Adrenal gland (tissue), 9 donors: ENCODE measurements at regions not wholly inside any gene's neighbourhood (a gene's known extent, or its start where the extent isn't known, plus 50 kb on each side); places are given as distances from the start of the nearest gene placed in this dataset.

Experiments used
- DNase-seq, 7 donors: peaks; one replicate each; pipeline ENCODE4 v3.0.0-alpha.2; 2019 to 2020
- H3K27ac ChIP-seq, 5 donors: fragments of 200-600 bp; sonication (generic) in 4 of 5; 1 replicate in 3 of 5; 2 replicates in 2 of 5; pipeline versions ENCODE4 v1.5.1 to v1.8.0; 2016 to 2020; ENCODE audit warnings: mild to moderate bottlenecking in 1 of 5
- H3K27me3 ChIP-seq: fragments of 200-600 bp; 2 replicates; pipeline ENCODE4 v1.8.0; 2021
- H3K36me3 ChIP-seq, 2 donors: fragments of 200-600 bp; replicated peaks in 1 of 2; 1 replicate in 1 of 2; 2 replicates in 1 of 2; pipeline versions ENCODE4 v1.5.1 to v1.8.0; 2018 to 2022
- H3K4me1 ChIP-seq, 2 donors: fragments of 200-600 bp; replicated peaks in 1 of 2; 1 replicate in 1 of 2; 2 replicates in 1 of 2; pipeline versions ENCODE4 v1.5.1 to v1.8.0; 2018 to 2021
- H3K4me3 ChIP-seq, 4 donors: fragments of 200-600 bp; sonication (generic) in 3 of 4; one replicate each; pipeline ENCODE4 v1.5.1; 2016 to 2018
- H3K9me3 ChIP-seq, 3 donors: fragments of 200-600 bp; sonication (generic) in 1 of 3; replicated peaks in 1 of 3; 1 replicate in 2 of 3; 2 replicates in 1 of 3; pipeline versions ENCODE4 v1.5.1 to v1.8.0; 2016 to 2021
- POLR2A ChIP-seq, 2 donors: fragments of 450-650 bp; IDR thresholded peaks; one replicate each; pipeline ENCODE4 v1.6.1; 2017; ENCODE audit warnings: antibody characterized with exemption in 2 of 2, mild to moderate bottlenecking in 2 of 2, moderate library complexity in 1 of 2
- WGBS, 4 donors: extraction: QIAGEN DNeasy Blood & Tissue Kit in 2 of 4; methylation state at CpG; one replicate each; pipeline versions ENCODE4 v1.1.5 to v1.1.7; 2013 to 2017; 5-methylcytosine and 5-hydroxymethylcytosine counted together
- intact Hi-C, 2 donors: fragments of 100-400 bp; cut with DNase I; formaldehyde crosslinking; loops; one replicate each; pipeline versions ENCODE4 v1.14.1 to v1.15.0; 2022 to 2023
- TF ChIP-seq, protein P1 (sequence below), 6 experiments: fragments of 450-650 bp in 4 of 6; fragments of 200-600 bp in 2 of 6; sonication (generic) in 1 of 6; IDR thresholded peaks; 1 replicate in 5 of 6; 2 replicates in 1 of 6; pipeline versions ENCODE4 v1.5.1 to v1.8.0; 2016 to 2021; ENCODE audit warnings: antibody characterized with exemption in 6 of 6, mild to moderate bottlenecking in 2 of 6, moderate library complexity in 1 of 6
- donor health status: healthy with polysubstance abuse.
- donor health status: Bipolar disorder and iron deficiency.
- donor health status: DM: yes; HTN: yes; CAD: no.
- donor health status: DM: no; HTN: no; CAD: no.
- donor health status: DM: no; HTN: no; CAD: no.

GRCh38 chr16:86872833-86873232 is 294.5 kb downstream of the FOXL1 start:
- WGBS, 4 donors = 86 to 94% (median 91%) methylated on average over 7 to 8 of the region's 8 CpGs

DNA sequence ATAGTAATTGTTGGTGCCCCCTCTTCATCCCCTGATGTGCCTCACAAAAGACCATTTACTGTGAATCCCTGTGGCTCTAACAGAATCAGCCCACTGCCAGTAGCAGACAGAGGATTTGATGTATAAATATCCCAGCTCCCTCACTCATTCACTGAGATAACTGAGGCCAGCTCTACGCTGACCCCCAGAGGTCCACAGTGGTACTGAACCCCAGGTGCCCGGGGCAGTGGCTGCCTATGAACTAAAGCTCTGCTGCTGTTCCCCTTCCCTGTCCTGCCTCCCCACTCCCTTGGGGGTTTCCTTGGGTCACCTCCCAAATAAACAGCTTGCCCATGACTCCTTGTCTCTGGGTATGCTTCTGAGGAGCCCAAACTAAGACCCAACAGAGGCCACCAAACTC is 295.8 kb downstream of the FOXL1 start:
- intact Hi-C loops = no loop called here
- H3K4me3 ChIP-seq = no peak overlapping the region
- H3K27me3 ChIP-seq = peaks cover 16% of the 10 kb centered on the region
- H3K4me1 ChIP-seq = no peaks in the 10 kb centered on the region
- peak in 1 of 7 donors; percentile 27 for DNase-seq
- no peak overlapping the region for H3K27ac ChIP-seq
- no peaks in the 10 kb centered on the region for H3K9me3 ChIP-seq
- WGBS, 4 donors = 50 to 94% (median 61%) methylated on average over 1 to 2 of the region's 2 CpGs
- H3K36me3 ChIP-seq = no peaks in the 10 kb centered on the region
- no peak for TF ChIP-seq POLR2A (IDR thresholded peaks at IDR 0.05)
- TF ChIP-seq, protein P1, sequence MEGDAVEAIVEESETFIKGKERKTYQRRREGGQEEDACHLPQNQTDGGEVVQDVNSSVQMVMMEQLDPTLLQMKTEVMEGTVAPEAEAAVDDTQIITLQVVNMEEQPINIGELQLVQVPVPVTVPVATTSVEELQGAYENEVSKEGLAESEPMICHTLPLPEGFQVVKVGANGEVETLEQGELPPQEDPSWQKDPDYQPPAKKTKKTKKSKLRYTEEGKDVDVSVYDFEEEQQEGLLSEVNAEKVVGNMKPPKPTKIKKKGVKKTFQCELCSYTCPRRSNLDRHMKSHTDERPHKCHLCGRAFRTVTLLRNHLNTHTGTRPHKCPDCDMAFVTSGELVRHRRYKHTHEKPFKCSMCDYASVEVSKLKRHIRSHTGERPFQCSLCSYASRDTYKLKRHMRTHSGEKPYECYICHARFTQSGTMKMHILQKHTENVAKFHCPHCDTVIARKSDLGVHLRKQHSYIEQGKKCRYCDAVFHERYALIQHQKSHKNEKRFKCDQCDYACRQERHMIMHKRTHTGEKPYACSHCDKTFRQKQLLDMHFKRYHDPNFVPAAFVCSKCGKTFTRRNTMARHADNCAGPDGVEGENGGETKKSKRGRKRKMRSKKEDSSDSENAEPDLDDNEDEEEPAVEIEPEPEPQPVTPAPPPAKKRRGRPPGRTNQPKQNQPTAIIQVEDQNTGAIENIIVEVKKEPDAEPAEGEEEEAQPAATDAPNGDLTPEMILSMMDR (IDR thresholded peaks at IDR 0.05) = peak in 5 of 6 experiments; percentile 12 to 39 (median 30)

More at GRCh38 chr16:86872833-86873232, 294.5 kb downstream of the FOXL1 start:
- intact Hi-C loops = no loop called here
- no peak for TF ChIP-seq POLR2A (IDR thresholded peaks at IDR 0.05)
- TF ChIP-seq, protein P1 (IDR thresholded peaks at IDR 0.05) = no peak
- no peak for DNase-seq
- Histone ChIP-seq H3K36me3 (no peaks in the 10 kb centered on the region), H3K4me3 (no peak overlapping the region), H3K9me3 (no peaks in the 10 kb centered on the region), H3K4me1 (no peaks in the 10 kb centered on the region), H3K27me3 (peaks cover 4% of the 10 kb centered on the region), H3K27ac (no peak overlapping the region)

- intact Hi-C loops = no loop called here
- Histone ChIP-seq H3K4me1 (no peaks in the 10 kb centered on the region), H3K27ac (no peak overlapping the region), H3K36me3 (no peaks in the 10 kb centered on the region), H3K9me3 (no peaks in the 10 kb centered on the region), H3K27me3 (peaks cover 18% of the 10 kb centered on the region), H3K4me3 (no peak overlapping the region)
- TF ChIP-seq, protein P1 (IDR thresholded peaks at IDR 0.05) = no peak
- no peak for TF ChIP-seq POLR2A (IDR thresholded peaks at IDR 0.05)
- DNase-seq = no peak
- 77 to 83% (median 82%) methylated on average over 9 to 10 of the region's 10 CpGs for WGBS, 4 donors
Observed at GRCh38 chr16:86876499-86876898, 298.1 kb downstream of the FOXL1 start.

DNA sequence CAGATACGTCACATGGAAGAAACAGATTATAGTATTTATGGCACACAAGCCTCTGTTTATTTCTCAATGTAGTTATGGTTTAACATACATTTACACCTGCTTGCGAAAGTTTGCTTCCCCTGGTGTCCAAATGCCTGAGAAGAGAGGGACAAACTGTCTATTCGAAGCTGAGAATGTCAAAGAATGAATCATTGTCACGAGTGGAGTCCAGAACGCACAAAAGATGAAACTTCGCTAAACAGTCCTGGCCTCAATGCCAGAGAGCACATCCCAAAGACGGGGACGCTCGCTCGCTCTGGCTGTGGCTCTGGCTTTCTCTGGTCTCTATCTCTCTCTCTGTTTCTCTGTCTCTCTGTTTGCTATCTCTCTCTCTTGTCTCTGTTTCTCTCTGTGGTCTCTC is 298.8 kb downstream of the FOXL1 start:
- no peaks in the 10 kb centered on the region for H3K36me3 ChIP-seq
- no peak for DNase-seq
- peaks cover 18% of the 10 kb centered on the region for H3K27me3 ChIP-seq
- H3K9me3 ChIP-seq = no peaks in the 10 kb centered on the region
- WGBS, 4 donors = 67 to 80% (median 74%) methylated on average over 10 of the region's 10 CpGs
- intact Hi-C loops = no loop called here
- H3K27ac ChIP-seq = no peak overlapping the region
- TF ChIP-seq, protein P1 (IDR thresholded peaks at IDR 0.05) = no peak
- TF ChIP-seq POLR2A (IDR thresholded peaks at IDR 0.05) = no peak
- H3K4me1 ChIP-seq = no peaks in the 10 kb centered on the region
- no peak overlapping the region for H3K4me3 ChIP-seq
